ENCODE measurements at regions not wholly inside any gene's neighbourhood (a gene's known extent, or its start where the extent isn't known, plus 50 kb on each side); places are given as distances from the start of the nearest gene placed in this dataset.

DNA sequence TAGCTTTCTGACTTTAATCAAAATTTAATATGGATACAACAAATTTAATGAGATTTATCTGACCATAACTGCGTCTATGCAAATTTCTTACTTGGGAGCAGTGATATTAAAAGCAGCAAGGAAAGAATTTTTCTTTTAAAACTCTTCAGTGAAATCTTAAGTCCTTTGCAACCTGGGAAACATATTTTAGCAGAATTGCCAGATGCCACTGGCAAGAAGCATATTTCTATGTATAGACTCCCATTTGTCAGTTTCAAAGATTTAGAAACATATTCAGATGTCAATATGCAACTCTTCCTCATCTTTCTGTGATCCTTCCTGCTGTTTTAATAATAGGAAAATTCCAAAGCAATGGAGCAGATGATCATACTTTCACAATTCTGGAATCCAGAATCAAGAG lies 911.3 kb downstream of the LUZP2 start (continued):
- TF ChIP-seq, protein P1, sequence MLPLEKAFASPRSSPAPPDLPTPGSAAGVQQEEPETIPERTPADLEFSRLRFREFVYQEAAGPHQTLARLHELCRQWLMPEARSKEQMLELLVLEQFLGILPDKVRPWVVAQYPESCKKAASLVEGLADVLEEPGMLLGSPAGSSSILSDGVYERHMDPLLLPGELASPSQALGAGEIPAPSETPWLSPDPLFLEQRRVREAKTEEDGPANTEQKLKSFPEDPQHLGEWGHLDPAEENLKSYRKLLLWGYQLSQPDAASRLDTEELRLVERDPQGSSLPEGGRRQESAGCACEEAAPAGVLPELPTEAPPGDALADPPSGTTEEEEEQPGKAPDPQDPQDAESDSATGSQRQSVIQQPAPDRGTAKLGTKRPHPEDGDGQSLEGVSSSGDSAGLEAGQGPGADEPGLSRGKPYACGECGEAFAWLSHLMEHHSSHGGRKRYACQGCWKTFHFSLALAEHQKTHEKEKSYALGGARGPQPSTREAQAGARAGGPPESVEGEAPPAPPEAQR (CRISPR knock-in tag; IDR thresholded peaks at IDR 0.05): no peak
- TF ChIP-seq NFE2L1 (CRISPR knock-in tag; IDR thresholded peaks at IDR 0.05) (no peak), ZNF121 (CRISPR knock-in tag; IDR thresholded peaks at IDR 0.05) (no peak), SP1 (CRISPR knock-in tag; conservative IDR thresholded peaks at IDR 0.05) (no peak)

DNA sequence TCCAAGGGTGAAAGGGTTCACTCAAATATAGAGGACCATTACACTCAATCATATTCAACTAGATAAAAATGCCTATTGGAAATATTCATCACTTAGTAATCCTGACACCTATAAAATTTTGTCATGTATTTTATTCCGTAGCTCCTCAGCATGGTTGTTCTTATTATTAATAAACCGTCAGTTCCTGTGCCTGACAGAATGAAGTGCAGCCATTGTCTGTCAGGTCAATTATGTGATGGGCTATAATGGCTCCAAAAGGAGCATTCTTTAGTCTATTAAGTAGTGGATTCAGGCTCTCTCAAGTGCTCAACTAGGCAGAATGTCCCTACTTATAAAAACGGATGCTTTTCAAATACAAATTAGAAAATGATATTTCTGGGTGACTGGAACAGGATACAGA lies 916.1 kb upstream of the ANO3 start:
- DNase-seq (ENCODE audit: low spot score) (no peak), ATAC-seq (no peak)
- POLR2A ChIA-PET: no interaction called here
- TF ChIP-seq NFE2L1 (CRISPR knock-in tag; IDR thresholded peaks at IDR 0.05) (no peak), CREB1 (CRISPR knock-in tag; IDR thresholded peaks at IDR 0.05) (no peak), ESRRA (CRISPR knock-in tag; IDR thresholded peaks at IDR 0.05; ENCODE audit: borderline replicate concordance) (no peak), ZNF219 (CRISPR knock-in tag; IDR thresholded peaks at IDR 0.05; ENCODE audit: borderline replicate concordance) (no peak), EMX1 (CRISPR knock-in tag; IDR thresholded peaks at IDR 0.05) (no peak), TEAD4 (CRISPR knock-in tag; IDR thresholded peaks at IDR 0.05) (no peak), ZNF423 (CRISPR knock-in tag; IDR thresholded peaks at IDR 0.05) (no peak), CREM (CRISPR knock-in tag; IDR thresholded peaks at IDR 0.05) (no peak)
- TF ChIP-seq, protein P2, sequence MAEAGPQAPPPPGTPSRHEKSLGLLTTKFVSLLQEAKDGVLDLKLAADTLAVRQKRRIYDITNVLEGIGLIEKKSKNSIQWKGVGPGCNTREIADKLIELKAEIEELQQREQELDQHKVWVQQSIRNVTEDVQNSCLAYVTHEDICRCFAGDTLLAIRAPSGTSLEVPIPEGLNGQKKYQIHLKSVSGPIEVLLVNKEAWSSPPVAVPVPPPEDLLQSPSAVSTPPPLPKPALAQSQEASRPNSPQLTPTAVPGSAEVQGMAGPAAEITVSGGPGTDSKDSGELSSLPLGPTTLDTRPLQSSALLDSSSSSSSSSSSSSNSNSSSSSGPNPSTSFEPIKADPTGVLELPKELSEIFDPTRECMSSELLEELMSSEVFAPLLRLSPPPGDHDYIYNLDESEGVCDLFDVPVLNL (CRISPR knock-in tag; IDR thresholded peaks at IDR 0.05; ENCODE audit: borderline replicate concordance, low read depth): no peak
- TF ChIP-seq, protein P3, sequence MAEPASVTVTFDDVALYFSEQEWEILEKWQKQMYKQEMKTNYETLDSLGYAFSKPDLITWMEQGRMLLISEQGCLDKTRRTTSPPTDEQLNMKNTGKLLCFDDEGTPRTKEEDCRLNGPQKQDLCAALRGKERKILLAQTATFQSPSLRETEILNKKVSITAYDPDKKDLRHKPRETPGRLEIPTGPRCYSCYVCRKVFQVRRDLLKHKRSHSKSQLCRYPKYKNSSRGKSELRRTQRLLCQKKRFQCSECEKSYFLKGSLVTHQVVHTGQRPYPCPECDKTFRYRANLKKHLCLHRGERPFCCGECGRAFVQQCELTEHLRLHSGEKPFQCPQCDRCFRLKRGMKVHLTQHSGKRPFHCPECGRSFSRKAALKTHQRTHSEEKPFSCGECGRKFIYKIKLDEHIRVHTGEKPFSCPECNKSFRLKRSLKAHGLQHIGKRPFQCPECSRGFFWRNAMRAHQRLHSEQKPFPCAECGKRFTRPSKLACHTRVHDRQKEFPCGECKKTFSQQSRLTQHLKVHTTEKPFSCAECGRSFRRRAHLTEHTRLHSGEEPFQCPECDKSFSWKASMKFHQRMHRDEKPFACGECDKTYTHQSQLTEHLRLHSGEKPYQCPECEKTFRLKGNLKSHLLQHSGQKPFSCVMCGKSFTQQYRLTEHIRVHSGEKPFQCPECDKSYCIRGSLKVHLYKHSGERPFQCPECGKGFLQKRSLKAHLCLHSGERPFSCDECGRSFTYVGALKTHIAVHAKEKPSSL (CRISPR knock-in tag; conservative IDR thresholded peaks at IDR 0.05): no peak
- TF ChIP-seq, protein P4, sequence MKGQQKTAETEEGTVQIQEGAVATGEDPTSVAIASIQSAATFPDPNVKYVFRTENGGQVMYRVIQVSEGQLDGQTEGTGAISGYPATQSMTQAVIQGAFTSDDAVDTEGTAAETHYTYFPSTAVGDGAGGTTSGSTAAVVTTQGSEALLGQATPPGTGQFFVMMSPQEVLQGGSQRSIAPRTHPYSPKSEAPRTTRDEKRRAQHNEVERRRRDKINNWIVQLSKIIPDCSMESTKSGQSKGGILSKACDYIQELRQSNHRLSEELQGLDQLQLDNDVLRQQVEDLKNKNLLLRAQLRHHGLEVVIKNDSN (CRISPR knock-in tag; IDR thresholded peaks at IDR 0.05): no peak
- TF ChIP-seq, protein P5, sequence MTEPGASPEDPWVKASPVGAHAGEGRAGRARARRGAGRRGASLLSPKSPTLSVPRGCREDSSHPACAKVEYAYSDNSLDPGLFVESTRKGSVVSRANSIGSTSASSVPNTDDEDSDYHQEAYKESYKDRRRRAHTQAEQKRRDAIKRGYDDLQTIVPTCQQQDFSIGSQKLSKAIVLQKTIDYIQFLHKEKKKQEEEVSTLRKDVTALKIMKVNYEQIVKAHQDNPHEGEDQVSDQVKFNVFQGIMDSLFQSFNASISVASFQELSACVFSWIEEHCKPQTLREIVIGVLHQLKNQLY (CRISPR knock-in tag; IDR thresholded peaks at IDR 0.05): no peak
- TF ChIP-seq, protein P6, sequence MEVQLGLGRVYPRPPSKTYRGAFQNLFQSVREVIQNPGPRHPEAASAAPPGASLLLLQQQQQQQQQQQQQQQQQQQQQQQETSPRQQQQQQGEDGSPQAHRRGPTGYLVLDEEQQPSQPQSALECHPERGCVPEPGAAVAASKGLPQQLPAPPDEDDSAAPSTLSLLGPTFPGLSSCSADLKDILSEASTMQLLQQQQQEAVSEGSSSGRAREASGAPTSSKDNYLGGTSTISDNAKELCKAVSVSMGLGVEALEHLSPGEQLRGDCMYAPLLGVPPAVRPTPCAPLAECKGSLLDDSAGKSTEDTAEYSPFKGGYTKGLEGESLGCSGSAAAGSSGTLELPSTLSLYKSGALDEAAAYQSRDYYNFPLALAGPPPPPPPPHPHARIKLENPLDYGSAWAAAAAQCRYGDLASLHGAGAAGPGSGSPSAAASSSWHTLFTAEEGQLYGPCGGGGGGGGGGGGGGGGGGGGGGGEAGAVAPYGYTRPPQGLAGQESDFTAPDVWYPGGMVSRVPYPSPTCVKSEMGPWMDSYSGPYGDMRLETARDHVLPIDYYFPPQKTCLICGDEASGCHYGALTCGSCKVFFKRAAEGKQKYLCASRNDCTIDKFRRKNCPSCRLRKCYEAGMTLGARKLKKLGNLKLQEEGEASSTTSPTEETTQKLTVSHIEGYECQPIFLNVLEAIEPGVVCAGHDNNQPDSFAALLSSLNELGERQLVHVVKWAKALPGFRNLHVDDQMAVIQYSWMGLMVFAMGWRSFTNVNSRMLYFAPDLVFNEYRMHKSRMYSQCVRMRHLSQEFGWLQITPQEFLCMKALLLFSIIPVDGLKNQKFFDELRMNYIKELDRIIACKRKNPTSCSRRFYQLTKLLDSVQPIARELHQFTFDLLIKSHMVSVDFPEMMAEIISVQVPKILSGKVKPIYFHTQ (CRISPR knock-in tag; IDR thresholded peaks at IDR 0.05): no peak
- CTCF ChIA-PET: no interaction called here
- Mint-ChIP-seq H3K4me1 (no peaks in the 10 kb centered on the region), H3K27ac (no peak overlapping the region), H3K36me3 (no peaks in the 10 kb centered on the region), H3K4me3 (no peak overlapping the region), H3K9me3 (no peaks in the 10 kb centered on the region), H3K27me3 (ENCODE audit: low read depth) (no peaks in the 10 kb centered on the region)
